NCI-H2081 (cell line): ENCODE measurements at regions not wholly inside any gene's neighbourhood (a gene's known extent, or its start where the extent isn't known, plus 50 kb on each side); places are given as distances from the start of the nearest gene placed in this dataset.
"Not testable (repeated sequence)": the region's sequence is repeated elsewhere in the genome, so short reads cannot be mapped to it uniquely, and the experiment has no call there.

Experiments used
- DNase-seq, 2 experiments: peaks; one replicate each; lab custom pipeline; 2025; lab: John Stamatoyannopoulos, UW

- DNase-seq = no peak
Measured at GRCh38 chr21:35748678-35749314, 311.5 kb downstream of the SETD4 start.

DNA sequence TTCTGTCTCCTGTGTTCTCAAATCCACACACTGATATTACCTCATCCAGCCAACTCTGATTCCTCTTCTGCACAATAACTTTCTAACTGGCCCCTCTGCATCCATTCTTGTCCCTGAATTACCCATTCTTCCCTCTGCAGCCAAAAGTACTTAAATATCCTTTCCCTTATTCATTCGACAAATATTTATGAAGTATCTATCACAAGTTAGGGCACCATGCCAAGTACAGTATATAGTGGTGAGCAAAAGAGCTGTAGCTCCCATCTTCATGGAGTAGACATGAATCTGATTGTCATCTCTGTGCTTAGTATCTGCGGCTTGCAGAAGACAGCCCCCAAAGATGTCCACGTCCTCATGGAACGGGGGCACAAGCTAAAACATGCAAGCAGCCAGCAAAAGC, 316.8 kb downstream of the SETD4 start:
- DNase-seq = no peak

DNA sequence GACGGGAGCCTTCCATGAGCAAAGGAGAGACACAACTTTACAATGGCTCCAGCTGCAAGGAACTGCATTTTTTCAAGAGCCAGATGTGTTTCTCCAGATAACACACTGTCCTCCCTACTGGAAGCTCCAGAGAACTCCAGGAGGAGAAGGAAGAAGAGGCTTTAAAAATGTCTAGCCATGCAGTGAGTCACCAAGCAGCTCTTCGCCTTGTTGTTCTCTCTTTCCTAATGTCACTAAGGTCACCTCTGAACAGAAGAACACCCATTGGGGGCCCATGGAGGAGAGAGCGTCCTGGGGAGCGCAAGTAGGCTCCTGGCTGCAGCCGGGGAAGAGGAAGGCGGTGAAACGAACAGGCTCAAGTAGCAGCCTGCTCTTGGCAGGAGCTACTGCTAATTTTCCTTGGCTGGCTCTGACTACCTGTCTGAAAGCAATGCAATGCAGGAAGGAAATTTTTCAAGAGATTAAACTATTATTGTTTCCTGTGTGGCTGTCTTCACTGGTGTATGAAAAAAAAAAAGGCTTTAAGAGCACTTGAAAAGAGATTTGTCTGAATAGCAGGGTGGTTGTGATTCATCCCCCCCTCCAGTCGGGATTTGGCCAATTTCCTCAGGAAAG, 321.9 kb downstream of the SETD4 start:
- DNase-seq = no peak

GRCh38 chr21:35737899-35738346, 322.4 kb downstream of the SETD4 start:
- no peak for DNase-seq

DNA sequence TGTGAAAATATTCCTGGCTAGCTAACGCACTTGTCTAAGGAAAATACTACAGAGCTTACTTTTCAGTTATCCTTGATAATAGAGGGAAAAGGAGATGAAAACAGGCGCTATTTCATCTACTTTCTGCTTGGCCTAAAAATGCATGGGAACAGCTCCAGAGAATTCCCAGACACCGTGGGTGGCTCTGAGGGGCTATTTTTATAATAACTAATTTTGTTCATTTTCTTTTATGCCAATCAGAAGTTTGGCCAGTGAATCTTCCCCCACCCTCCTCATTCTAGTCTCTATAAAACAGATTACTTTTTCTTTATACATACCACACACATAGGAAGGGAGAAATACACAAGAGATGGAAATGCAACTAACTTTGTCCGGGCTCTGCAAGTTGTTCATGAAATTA, 322.9 kb downstream of the SETD4 start:
- no peak for DNase-seq

GRCh38 chr21:35732788-35733187, 327.5 kb downstream of the SETD4 start:
- no peak for DNase-seq

DNA sequence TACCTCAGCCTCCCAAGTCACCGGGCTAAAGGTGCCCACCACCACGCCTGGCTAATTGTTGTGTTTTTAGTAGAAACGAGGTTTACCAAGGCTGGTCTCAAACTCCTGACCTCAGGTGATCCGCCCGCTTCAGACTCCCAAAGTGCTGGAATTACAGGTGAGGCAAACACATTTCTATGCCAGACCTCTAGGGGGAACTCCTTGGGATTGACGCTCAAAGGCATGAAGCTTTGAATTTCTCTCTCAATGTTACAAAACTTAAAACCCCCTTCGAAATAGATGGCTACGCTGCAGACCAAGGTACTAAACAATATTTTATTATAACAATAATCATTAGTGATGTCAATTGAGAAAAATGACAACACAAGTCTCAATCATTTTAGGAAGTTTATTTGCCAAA, 330.0 kb downstream of the SETD4 start:
- DNase-seq = no peak

DNA sequence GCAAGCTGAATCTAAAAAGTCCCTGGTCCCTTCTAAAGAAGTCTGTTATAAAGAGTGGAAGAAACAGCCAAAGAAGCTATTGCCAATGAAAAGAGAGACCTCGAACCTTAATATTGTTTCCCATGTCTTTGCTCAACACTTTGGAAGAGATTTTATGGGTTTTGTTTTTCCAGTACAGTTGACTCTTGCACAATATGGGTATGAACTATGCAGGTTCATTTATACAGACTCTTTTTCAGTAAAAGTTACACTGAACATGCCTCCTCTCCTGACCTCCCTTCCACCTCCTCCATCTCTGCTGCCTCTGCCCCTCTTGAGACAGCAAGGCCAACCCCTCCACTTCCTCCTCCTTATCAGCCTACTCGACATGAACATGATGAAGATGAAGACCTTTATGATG, 332.5 kb downstream of the SETD4 start:
- no peak for DNase-seq

GRCh38 chr21:35724156-35724555, 336.2 kb downstream of the SETD4 start:
- no peak for DNase-seq

DNA sequence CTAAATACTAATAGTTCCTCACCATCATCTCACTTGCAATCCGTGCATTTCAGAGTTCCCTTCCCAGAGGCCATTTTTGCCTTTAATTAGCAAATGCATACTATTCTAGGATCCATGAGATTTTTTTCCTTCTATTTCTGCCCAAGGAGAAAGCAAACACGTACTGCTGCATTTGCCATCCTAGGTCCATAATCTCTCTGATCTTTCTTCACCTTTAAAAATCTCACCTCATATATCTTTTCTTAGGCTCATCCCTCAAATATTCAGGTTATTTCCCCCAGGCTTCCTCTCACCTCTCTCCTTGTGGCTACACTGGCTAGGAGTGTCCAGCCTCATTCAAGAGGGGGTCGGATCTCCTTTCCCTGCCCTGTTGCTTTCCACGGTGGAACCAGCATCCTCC, 338.6 kb downstream of the SETD4 start:
- no peak for DNase-seq

DNA sequence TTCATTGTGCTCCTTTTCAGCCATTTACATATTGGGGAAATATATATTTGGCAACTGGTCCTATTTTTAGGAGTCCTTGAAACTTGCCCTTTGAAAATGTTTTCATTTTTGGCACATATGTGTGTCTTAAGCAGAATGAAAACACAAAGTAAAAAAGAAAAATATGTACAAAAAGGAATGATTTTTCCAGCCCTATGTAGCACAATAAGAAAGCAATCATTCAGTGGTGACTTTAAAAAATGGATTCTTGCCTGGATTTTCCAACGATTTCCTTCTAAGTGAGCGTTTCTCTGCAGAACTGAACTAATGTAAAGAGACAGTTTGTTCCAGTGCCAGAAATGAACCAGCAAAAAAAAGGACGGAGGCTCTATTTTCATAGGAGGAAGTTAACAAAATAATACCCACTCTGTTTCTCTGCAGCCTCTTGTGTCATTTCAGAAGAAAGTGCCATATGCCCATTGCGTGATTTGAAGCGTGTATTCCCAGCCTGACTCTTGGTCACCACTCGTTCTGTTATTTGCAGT, 340.1 kb downstream of the SETD4 start:
- no peak for DNase-seq

DNA sequence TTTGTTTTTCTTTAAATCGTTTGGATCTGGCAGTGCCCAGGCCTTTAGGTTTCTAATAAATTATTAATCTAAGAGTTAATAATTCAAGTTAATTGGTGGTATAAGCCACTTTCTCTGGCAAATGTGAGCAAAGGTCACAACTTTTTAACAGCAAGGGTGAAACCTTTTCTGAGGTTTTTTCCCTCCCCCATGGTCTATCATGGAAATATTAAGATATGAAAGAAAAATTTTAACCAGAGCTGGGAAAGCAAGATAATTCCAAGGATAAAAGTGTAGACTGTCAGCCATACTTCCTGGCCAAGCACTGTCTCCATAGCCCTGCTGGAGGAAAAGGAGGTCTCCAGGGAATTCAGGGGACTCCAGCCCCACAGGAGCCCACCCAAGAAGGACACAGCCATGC, 341.2 kb downstream of the SETD4 start:
- DNase-seq = no peak

- DNase-seq = no peak
Measured at GRCh38 chr21:35716876-35717565, 343.3 kb downstream of the SETD4 start.

- no peak for DNase-seq
Measured at GRCh38 chr21:35713914-35714313, 346.4 kb downstream of the SETD4 start.

DNA sequence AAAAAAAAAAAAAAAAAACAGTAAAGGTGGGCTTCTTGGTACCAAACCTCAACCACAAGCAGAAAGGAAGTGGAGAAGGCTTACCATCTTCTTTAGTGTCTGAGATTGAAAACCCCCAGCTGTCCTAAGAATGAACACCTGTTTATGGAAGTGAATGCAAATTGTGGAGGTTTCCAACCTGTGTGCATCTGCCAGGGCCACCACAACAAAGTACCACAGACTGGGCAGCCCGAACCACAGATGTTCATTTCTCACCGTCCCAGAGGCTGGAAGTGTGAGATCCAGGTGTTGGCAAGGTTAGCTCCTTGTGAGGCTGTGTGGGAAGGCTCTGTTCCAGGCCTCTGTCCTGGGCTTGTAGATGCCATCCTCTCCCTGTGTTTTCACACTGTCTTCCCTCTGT, 348.7 kb downstream of the SETD4 start:
- DNase-seq = no peak

- no peak for DNase-seq
Measured at GRCh38 chr21:35711213-35711612, 349.1 kb downstream of the SETD4 start.

GRCh38 chr21:35709990-35710389, 350.3 kb downstream of the SETD4 start:
- DNase-seq = not testable (repeated sequence)

DNA sequence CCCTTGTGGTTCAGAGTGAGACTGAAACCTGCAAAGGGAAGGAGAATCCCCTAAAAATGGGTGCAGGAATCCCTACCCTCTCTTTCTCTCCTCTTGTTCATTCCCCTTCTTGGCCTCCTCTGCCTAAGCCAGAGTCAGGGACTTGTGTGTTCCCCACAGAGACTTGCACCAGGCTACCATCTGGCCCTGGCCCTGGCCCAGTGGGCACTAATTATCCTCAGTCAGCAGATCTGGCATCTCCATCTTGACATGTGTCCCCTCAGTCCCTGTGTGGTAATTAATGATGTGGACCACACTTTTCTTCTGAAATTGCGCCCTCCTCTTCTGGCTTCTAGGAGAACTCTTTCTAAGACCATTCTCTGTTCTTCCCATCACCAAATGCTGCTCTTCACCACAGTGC, 354.4 kb downstream of the SETD4 start:
- no peak for DNase-seq

DNA sequence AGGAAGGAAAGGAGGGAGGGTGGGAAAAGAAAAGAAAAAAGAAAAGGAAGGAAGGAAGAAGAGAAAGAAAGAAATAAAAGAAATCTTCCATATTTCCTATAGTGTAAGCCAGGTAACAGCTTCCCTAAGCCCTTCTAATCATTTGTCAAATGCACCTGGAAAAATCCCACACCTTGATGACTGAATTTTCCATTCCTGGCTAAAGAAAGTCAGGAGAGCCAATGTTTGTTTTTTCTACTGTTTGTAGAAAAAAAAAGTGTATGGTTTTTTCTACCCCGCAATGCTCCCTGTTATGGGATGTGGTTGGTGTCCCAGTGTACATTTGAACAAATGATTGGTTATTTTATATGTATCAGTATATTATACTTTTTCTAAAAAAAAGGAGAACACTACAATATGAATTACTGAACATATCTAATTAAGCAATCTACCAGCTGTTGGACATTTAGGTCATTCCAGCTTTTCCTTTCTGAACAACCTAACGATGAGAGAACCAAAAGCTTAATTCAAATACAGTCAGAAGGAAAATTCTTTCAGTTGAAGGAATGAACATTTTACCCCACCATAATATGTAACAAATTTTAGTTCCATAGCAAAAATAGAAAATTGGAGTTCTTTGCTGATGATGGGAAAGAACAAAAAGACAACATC, 355.0 kb downstream of the SETD4 start:
- DNase-seq = no peak

- no peak for DNase-seq
Measured at GRCh38 chr21:35703704-35704103, 356.6 kb downstream of the SETD4 start.

- DNase-seq = no peak
Measured at GRCh38 chr21:35699361-35699760, 361.0 kb downstream of the SETD4 start.

DNA sequence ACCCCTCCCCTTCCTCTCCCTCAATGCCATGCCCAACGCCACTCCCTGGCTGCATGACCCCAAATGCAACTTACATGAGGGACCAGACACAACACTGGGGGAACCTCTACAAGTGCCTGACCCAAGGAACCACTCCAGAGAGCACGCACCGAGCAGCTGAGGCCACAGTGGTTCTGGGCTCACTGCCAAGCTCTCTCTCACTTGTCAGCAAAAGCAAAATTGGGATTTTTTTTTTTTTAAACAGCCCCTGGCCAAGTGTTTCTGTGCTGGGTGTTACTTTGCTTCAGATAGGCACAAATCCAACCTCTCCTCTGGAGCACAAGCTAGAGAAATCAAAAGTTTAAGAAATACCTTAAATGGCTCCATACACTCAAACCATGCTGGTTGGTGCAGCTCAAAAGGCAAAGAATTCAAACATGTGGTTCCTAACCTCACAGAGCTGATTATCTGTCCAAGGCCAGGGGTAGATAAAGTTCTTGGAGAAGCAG, 363.0 kb downstream of the SETD4 start:
- DNase-seq = peak; percentile 41 to 68

- DNase-seq = no peak
Measured at GRCh38 chr21:35696644-35697043, 363.7 kb downstream of the SETD4 start.
